ENCODE measurements at regions not wholly inside any gene's neighbourhood (a gene's known extent, or its start where the extent isn't known, plus 50 kb on each side); places are given as distances from the start of the nearest gene placed in this dataset.

DNA sequence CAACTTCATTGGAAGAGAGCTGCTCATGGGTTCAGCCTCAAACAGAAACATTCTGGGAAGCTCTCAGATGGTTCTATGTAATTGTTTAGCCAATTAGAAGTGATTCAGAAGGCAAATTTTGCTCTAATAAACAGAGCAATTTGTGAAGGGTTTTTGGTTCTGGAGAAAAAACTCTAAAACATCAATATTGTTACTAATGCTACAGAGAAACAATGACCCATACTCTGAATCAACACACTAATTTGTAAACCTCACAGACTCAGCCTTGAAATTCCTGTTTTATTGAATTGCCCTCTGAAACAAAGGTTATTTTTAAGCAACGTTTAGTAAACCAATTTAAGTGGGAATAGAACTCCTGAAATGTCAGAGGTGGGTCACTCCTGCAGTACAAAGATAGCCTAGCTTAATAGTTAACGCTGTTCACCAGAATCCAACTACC lies 171.6 kb upstream of the SVIL start:
- no peak for TF ChIP-seq POLR2A (IDR thresholded peaks at IDR 0.05)
- TF ChIP-seq, protein P1, sequence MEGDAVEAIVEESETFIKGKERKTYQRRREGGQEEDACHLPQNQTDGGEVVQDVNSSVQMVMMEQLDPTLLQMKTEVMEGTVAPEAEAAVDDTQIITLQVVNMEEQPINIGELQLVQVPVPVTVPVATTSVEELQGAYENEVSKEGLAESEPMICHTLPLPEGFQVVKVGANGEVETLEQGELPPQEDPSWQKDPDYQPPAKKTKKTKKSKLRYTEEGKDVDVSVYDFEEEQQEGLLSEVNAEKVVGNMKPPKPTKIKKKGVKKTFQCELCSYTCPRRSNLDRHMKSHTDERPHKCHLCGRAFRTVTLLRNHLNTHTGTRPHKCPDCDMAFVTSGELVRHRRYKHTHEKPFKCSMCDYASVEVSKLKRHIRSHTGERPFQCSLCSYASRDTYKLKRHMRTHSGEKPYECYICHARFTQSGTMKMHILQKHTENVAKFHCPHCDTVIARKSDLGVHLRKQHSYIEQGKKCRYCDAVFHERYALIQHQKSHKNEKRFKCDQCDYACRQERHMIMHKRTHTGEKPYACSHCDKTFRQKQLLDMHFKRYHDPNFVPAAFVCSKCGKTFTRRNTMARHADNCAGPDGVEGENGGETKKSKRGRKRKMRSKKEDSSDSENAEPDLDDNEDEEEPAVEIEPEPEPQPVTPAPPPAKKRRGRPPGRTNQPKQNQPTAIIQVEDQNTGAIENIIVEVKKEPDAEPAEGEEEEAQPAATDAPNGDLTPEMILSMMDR (IDR thresholded peaks at IDR 0.05), result no peak

All from breast epithelium (tissue), 3 donors.